ENCODE measurements at regions not wholly inside any gene's neighbourhood (a gene's known extent, or its start where the extent isn't known, plus 50 kb on each side); places are given as distances from the start of the nearest gene placed in this dataset.

- H3K4me3 ChIP-seq (ENCODE audit: low read depth, low read length), result no peak overlapping the region
- DNase-seq (ENCODE audit: low read depth), result no peak
Measured at GRCh38 chr20:21586682-21587081, 72.8 kb upstream of the NKX2-2 start.

GRCh38 chr20:21583486-21584168 is 69.8 kb upstream of the NKX2-2 start:
- H3K4me3 ChIP-seq (ENCODE audit: low read depth, low read length), result no peak overlapping the region
- DNase-seq (ENCODE audit: low read depth), result no peak

GRCh38 chr20:21577551-21577950 is 63.7 kb upstream of the NKX2-2 start:
- no peak overlapping the region for H3K4me3 ChIP-seq (ENCODE audit: low read depth, low read length)
- no peak for DNase-seq (ENCODE audit: low read depth)

- DNase-seq (ENCODE audit: low read depth), result no peak
- H3K4me3 ChIP-seq (ENCODE audit: low read depth, low read length), result no peak overlapping the region
Measured at GRCh38 chr20:21575981-21576740, 62.3 kb upstream of the NKX2-2 start.

GRCh38 chr20:21575167-21575566 is 61.3 kb upstream of the NKX2-2 start:
- no peak for DNase-seq (ENCODE audit: low read depth)
- H3K4me3 ChIP-seq (ENCODE audit: low read depth, low read length), result no peak overlapping the region

GRCh38 chr20:21574443-21574842 is 60.6 kb upstream of the NKX2-2 start:
- no peak for DNase-seq (ENCODE audit: low read depth)
- no peak overlapping the region for H3K4me3 ChIP-seq (ENCODE audit: low read depth, low read length)

DNA sequence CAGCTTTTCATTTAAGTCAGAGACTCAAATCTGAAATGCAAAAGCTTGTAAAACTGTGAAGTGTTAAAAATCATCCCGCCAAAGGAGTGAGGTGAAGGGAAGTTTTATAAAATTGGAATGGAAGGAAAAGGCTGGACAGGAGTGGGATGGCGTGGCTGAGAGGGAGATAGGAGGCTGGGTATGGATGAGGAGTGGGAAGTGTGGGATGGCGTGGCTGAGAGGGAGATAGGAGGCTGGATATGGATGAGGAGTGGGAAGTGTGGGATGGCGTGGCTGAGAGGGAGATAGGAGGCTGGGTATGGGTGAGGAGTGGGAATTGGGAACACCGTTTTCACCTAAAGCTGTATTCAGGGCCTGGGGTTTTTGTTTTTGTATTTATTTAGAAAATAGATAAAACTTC is 59.4 kb upstream of the NKX2-2 start:
- no peak overlapping the region for H3K4me3 ChIP-seq (ENCODE audit: low read depth, low read length)
- no peak for DNase-seq (ENCODE audit: low read depth)

- no peak overlapping the region for H3K4me3 ChIP-seq (ENCODE audit: low read depth, low read length)
- DNase-seq (ENCODE audit: low read depth), result no peak
Measured at GRCh38 chr20:21571841-21572690, 58.2 kb upstream of the NKX2-2 start.

- no peak for DNase-seq (ENCODE audit: low read depth)
- no peak overlapping the region for H3K4me3 ChIP-seq (ENCODE audit: low read depth, low read length)
Measured at GRCh38 chr20:21570285-21570992, 56.6 kb upstream of the NKX2-2 start.

- no peak overlapping the region for H3K4me3 ChIP-seq (ENCODE audit: low read depth, low read length)
- DNase-seq (ENCODE audit: low read depth), result no peak
Measured at GRCh38 chr20:21569586-21569985, 55.7 kb upstream of the NKX2-2 start.

DNA sequence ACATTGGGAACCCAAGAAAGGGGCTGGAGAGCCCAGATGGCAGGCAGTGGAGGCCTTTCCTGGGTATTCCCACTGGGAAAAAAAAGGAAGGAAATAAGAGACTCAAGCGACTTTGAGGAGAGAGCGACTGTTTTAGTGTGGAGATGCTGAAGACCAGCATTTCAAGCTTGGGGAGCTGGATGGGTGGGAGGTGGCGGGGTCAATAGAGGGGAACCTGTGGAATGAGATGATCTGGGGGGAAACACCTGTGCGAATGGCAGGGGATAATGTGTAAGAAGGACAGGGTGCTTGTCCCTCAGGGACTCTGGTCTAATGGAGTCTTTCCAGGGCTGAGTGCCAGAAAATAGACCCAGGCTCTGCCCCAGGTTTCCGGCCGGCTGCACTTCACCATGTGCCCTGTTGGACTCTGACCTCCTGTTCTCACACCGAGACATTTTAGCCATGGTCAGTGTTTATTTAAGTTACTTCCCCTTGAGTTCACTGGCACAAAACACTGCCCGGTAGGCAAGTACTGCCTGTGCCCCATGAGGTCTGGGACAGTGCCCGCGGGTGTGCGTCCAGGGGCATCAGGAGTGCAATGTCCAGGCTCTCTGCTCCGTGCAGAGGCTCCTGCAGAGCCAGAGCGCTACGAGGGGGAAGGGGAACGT is 50.4 kb upstream of the NKX2-2 start:
- no peak for DNase-seq (ENCODE audit: low read depth)
- H3K4me3 ChIP-seq (ENCODE audit: low read depth, low read length), result no peak overlapping the region
